ENCODE measurements at regions not wholly inside any gene's neighbourhood (a gene's known extent, or its start where the extent isn't known, plus 50 kb on each side); places are given as distances from the start of the nearest gene placed in this dataset.

DNA sequence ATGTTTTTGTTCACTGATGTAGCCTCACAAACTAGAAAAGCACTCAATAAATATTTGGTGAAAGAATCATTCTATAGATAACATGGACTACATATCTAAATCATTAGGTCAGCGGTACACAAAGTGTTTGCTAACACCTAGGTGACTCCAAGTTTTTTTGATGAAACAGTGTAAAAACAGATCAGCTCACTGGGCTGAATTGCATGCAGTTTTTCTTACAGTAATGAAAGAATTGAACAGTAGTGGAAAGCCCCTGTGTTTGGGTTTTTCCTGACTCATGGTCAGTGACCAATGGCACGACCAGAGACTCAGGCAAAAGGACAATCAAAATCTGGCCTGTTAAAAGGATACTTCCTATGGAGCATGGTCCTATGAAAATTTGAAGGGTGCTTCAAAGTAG lies 384.3 kb upstream of the EPHA6 start:
- TF ChIP-seq, protein P1, sequence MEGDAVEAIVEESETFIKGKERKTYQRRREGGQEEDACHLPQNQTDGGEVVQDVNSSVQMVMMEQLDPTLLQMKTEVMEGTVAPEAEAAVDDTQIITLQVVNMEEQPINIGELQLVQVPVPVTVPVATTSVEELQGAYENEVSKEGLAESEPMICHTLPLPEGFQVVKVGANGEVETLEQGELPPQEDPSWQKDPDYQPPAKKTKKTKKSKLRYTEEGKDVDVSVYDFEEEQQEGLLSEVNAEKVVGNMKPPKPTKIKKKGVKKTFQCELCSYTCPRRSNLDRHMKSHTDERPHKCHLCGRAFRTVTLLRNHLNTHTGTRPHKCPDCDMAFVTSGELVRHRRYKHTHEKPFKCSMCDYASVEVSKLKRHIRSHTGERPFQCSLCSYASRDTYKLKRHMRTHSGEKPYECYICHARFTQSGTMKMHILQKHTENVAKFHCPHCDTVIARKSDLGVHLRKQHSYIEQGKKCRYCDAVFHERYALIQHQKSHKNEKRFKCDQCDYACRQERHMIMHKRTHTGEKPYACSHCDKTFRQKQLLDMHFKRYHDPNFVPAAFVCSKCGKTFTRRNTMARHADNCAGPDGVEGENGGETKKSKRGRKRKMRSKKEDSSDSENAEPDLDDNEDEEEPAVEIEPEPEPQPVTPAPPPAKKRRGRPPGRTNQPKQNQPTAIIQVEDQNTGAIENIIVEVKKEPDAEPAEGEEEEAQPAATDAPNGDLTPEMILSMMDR (conservative IDR thresholded peaks at IDR 0.05 in 1 of 2, IDR thresholded peaks at IDR 0.05 in 1 of 2; ENCODE audit: extremely low read depth in 1 of 2, insufficient read depth in 1 of 2, low read depth in 1 of 2, low read length in 2 of 2), result no peak
- TF ChIP-seq EZH2 (IDR thresholded peaks at IDR 0.05; ENCODE audit: borderline replicate concordance, low read length), result no peak

All from mammary epithelial cell (primary cell).